Mesodermal cell (in vitro differentiated cells): ENCODE measurements at regions not wholly inside any gene's neighbourhood (a gene's known extent, or its start where the extent isn't known, plus 50 kb on each side); places are given as distances from the start of the nearest gene placed in this dataset.

ENCODE experiments used
- H3K27ac ChIP-seq: 2 replicates; pipeline ENCODE4 v1.7.0; 2013; ENCODE audit warnings: mild to moderate bottlenecking, low read depth, low read length, moderate library complexity; ENCODE audit not compliant: severe bottlenecking
- H3K36me3 ChIP-seq: 2 replicates; pipeline ENCODE4 v1.7.1; 2013; ENCODE audit warnings: mild to moderate bottlenecking, low read length, moderate library complexity; ENCODE audit not compliant: control insufficient read depth, insufficient read depth
- H3K4me1 ChIP-seq: one replicate; pipeline ENCODE4 v1.7.1; 2013; ENCODE audit warnings: mild to moderate bottlenecking, low read length; ENCODE audit not compliant: insufficient read depth, control insufficient read depth, poor library complexity, severe bottlenecking
- H3K4me3 ChIP-seq: 2 replicates; pipeline ENCODE4 v1.7.0; 2013; ENCODE audit warnings: low read length, control low read depth, mild to moderate bottlenecking; ENCODE audit not compliant: insufficient read depth, poor library complexity, severe bottlenecking; ENCODE audit errors: extremely low read depth
- H3K9me3 ChIP-seq: 2 replicates; pipeline ENCODE4 v1.7.1; 2013; ENCODE audit warnings: mild to moderate bottlenecking, low read length, moderate library complexity; ENCODE audit not compliant: control insufficient read depth
- WGBS, 2 experiments: methylation state at CpG; one replicate each; pipeline ENCODE4 v1.1.5; 2013; ENCODE audit warnings: missing lambda C conversion rate in 2 of 2; ENCODE audit not compliant: insufficient coverage in 2 of 2; 5-methylcytosine and 5-hydroxymethylcytosine counted together

DNA sequence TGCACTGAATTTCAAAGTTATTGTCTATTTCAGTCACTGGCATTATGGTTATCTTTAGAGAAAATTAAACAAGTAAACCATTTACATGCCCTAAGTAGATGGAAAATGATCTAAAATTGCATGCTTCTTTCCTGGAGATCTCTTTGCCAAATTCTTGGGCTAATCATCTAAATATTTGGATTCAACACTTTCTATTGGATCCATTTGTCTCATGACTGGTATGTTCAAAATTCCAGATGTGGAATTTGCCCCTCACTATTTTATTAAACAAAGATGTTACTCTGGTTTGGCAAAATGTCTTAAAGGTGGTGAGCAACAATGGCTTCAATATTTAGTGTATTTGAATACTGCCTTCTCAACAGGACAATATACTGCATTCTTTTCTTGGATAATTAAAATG, 147.5 kb upstream of the CASK start:
- H3K4me3 ChIP-seq = no peak overlapping the region
- no peak overlapping the region for H3K27ac ChIP-seq
- H3K9me3 ChIP-seq = no peaks in the 10 kb centered on the region
- H3K4me1 ChIP-seq = no peaks in the 10 kb centered on the region
- H3K36me3 ChIP-seq = no peaks in the 10 kb centered on the region

DNA sequence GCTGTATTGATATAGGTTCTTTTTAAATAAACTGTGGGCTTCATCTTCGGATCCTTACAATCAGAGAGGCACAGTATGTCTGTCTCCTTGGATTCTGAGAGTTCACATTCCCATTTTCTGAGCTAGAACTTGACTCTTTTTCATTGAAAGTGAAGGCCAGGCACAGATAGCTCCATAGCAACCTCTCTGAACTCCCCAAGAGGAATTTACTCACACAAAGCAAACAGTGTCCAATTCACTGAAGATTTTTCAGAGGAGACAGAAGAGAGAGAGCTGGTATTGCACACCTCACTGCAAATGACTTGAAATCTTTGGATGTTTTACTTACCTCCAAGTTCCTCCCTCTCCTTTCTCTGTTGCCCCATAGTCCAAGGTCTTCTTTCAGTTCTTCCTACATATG, 130.9 kb upstream of the CASK start:
- Histone ChIP-seq H3K4me1 (no peaks in the 10 kb centered on the region), H3K36me3 (no peaks in the 10 kb centered on the region), H3K27ac (no peak overlapping the region), H3K9me3 (no peaks in the 10 kb centered on the region), H3K4me3 (no peak overlapping the region)
- no CpG with 5 or more reads among the region's 1 CpG for WGBS, 2 experiments

DNA sequence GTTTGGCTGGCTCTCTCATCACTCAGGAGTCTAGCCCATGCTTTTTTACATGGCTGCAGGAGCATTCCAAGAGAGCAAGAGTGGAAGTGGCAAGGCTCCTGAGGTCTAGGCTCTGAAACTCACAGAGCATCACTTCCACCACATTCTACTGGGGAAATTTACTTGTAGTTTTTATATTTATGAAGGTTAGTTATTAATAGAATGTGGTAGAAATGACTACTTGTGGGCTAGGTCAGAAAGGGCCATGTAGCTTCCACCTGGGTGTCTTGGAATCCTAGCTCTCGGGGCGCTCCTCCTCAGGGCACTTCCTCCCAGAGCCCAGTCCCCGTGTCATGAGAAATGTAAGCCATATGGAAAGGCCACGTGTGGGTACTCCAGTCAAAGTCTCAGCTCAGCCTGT, 127.0 kb upstream of the CASK start:
- WGBS, 2 experiments = 100% methylated on average over 1 of the region's 4 CpGs
- Histone ChIP-seq H3K9me3 (no peaks in the 10 kb centered on the region), H3K4me3 (no peak overlapping the region), H3K4me1 (no peaks in the 10 kb centered on the region), H3K27ac (no peak overlapping the region), H3K36me3 (no peaks in the 10 kb centered on the region)

DNA sequence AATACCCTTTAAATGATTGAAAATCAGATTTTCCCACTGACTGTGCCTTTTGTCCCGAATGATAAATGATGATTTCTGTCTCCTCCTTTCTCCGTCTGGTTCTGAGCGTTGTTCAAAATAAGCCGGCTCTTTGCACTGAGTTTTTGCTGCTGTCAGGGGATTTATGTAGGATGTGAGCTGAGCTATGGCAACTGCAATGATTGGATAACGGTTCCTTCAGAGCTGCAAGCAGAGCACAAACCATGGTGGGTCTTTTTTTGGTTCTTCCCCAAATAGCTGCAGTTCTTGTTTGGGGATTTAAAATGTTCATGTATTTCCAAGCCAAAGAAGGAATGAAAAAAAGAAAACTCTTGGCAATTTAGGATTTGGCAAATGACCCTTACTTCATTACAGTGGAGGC, 124.5 kb upstream of the CASK start:
- WGBS, 2 experiments = 100% methylated on average over 1 of the region's 5 CpGs; no CpG with 5 or more reads in 1 of the 2 experiments
- no peaks in the 10 kb centered on the region for H3K36me3 ChIP-seq
- no peaks in the 10 kb centered on the region for H3K9me3 ChIP-seq
- no peak overlapping the region for H3K4me3 ChIP-seq
- no peaks in the 10 kb centered on the region for H3K4me1 ChIP-seq
- H3K27ac ChIP-seq = no peak overlapping the region

DNA sequence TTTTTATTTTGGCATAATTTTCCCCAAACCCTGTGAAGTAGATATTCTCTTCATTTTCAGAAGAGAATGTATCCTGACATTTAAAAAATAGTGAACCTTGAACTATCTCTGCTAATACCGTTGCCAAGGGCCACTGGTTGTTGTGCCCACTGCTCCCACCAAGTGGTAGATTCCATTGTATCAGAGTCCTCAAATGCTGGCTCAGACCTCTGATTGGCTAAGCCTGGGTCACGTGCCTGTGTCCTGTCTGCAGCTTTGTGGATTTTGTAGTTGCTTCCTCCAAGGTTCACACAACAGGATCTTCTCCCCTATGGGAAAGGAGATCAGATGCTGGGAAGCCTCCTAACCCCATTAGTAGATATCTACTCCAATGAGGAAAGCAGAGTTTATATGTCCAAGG, 104.8 kb upstream of the CASK start:
- H3K4me1 ChIP-seq = no peaks in the 10 kb centered on the region
- WGBS, 2 experiments = 86% methylated on average over 1 of the region's 2 CpGs; no CpG with 5 or more reads in 1 of the 2 experiments
- no peak overlapping the region for H3K27ac ChIP-seq
- H3K9me3 ChIP-seq = no peaks in the 10 kb centered on the region
- no peaks in the 10 kb centered on the region for H3K36me3 ChIP-seq
- no peak overlapping the region for H3K4me3 ChIP-seq

DNA sequence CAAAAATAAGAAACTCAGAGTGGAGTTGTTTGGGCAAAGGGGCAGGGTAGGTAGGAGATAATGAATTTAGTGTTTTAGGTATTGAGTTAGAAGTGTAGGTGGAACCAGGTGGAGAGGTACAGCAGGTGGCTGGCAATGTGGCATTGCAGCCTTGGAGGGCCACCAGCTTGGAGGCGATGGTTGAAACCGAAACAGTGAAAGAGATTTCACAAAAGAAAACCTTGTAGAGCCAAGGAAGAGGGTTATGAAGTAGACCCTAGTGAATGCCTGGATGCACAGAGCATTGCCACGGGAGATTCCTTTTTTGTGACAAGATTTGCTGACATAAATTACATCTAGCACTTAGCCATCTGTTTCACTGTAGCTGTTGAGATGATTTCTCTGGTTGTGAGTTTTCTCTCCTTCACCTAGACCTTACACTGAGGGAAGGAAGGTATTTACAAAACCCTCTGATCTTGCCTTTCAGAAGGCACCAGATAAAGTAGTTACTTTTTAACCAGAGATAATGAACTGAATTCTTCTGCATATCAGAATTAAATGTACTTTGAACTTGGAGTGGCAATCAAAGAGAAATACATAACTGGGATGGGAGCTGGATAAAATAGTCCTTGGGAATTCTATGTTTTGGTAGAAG, 104.1 kb upstream of the CASK start:
- no peak overlapping the region for H3K4me3 ChIP-seq
- H3K36me3 ChIP-seq = no peaks in the 10 kb centered on the region
- H3K9me3 ChIP-seq = no peaks in the 10 kb centered on the region
- H3K4me1 ChIP-seq = no peaks in the 10 kb centered on the region
- H3K27ac ChIP-seq = no peak overlapping the region
- WGBS, 2 experiments = 80 to 85% methylated on average over 1 to 2 of the region's 3 CpGs

DNA sequence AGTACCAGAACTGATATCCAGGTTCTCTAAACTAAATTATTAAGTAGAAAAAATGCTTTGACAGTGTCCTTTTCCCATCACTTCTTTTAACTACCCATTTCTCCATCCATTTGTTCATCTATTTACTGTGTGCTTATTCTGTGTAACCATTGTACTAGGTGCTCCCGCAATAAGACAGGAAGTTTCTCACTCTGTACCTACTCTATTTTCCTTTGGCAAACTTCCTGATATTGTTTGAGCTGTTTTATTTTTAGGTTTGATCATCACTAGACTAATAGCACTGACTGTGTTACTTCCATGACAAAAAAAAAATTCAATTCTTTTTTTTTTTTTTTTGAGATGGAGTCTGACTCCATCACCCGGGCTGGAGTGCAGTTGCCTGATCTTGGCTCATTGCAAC, 102.5 kb upstream of the CASK start:
- H3K9me3 ChIP-seq = no peaks in the 10 kb centered on the region
- no peaks in the 10 kb centered on the region for H3K4me1 ChIP-seq
- H3K4me3 ChIP-seq = no peak overlapping the region
- no peaks in the 10 kb centered on the region for H3K36me3 ChIP-seq
- WGBS, 2 experiments = no CpG with 5 or more reads among the region's 2 CpGs
- H3K27ac ChIP-seq = no peak overlapping the region

DNA sequence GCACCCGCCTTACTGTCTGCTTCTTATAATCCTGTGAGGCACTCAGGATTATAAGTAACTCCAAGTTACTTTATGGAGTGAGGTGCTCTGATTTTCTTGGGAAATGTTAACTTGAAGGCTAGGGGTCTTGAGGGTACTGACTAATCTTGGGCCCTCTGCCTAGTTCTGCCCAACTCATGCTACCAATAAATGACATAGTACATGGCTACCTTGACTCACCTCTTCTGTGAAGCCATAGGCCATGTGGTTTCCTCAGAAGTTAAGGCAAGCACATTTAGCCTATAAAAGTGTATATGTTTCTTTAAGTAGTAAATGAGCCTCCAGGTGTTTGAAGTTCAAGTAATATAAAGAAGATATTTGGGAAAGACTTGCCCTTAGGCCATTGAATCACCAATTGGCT, 99.8 kb upstream of the CASK start:
- no CpG with 5 or more reads among the region's 1 CpG for WGBS, 2 experiments
- Histone ChIP-seq H3K27ac (no peak overlapping the region), H3K9me3 (no peaks in the 10 kb centered on the region), H3K4me3 (no peak overlapping the region), H3K4me1 (no peaks in the 10 kb centered on the region), H3K36me3 (no peaks in the 10 kb centered on the region)

DNA sequence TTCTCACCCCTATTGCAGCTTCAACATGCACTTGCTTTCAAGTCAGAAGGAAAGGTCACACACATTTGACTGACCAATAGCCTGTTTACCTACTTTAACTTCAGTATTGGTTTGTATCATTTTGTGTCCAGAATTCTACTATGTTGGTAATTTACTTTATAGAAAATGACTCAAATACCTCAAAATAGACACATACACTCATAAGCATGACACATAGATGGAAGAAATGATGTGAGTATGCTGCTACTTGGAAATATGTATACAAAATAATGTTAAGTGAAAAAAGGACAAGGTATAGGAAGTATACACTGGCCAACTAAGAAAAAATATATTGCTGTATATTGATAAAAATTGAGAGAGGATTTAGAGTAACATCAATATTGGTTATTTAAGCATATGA, 98.8 kb upstream of the CASK start:
- Histone ChIP-seq H3K36me3 (no peaks in the 10 kb centered on the region), H3K27ac (no peak overlapping the region), H3K4me1 (no peaks in the 10 kb centered on the region), H3K4me3 (no peak overlapping the region), H3K9me3 (no peaks in the 10 kb centered on the region)

DNA sequence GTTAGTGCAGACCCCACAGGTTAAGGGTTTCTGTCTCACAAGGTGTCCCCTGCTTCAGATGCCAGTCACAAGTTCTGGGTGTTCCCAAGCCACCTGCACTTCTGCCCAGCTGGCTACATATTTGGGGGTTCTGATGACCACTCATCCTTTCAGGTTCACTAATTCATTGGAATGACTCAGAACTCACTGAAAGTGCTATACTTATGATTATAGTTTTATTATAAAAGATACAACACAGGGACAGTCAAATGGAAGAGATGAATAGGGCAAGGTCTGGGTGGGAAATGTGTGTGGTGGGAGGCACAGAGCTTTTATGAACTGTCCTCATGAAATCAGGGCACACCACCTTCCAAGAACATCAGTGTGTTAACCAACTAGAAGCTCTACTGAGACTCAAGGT, 97.7 kb upstream of the CASK start:
- Histone ChIP-seq H3K27ac (no peak overlapping the region), H3K9me3 (no peaks in the 10 kb centered on the region), H3K4me3 (no peak overlapping the region), H3K4me1 (no peaks in the 10 kb centered on the region), H3K36me3 (no peaks in the 10 kb centered on the region)

DNA sequence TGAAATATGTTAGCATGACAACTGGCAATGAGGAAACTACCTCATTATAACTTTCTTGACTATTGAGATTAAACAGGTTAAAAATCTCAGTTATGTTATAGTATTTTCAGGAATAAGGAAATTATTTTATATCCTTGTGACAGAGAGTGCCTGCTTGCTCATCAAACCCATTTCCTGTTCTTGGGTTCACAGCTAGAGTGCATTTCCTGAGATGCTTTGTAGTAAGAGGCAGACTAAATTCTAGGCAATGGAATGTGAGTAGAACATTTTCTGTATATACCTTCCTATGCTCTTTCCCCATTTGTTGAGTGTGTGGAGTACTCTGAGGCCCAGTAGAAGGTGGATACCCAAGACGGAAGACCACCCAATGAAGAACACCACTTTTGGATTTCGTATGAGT, 96.9 kb upstream of the CASK start:
- H3K4me1 ChIP-seq = no peaks in the 10 kb centered on the region
- no peaks in the 10 kb centered on the region for H3K36me3 ChIP-seq
- no peaks in the 10 kb centered on the region for H3K9me3 ChIP-seq
- no peak overlapping the region for H3K27ac ChIP-seq
- no peak overlapping the region for H3K4me3 ChIP-seq
- WGBS, 2 experiments = 100% methylated on average over 1 of the region's 2 CpGs; no CpG with 5 or more reads in 1 of the 2 experiments

DNA sequence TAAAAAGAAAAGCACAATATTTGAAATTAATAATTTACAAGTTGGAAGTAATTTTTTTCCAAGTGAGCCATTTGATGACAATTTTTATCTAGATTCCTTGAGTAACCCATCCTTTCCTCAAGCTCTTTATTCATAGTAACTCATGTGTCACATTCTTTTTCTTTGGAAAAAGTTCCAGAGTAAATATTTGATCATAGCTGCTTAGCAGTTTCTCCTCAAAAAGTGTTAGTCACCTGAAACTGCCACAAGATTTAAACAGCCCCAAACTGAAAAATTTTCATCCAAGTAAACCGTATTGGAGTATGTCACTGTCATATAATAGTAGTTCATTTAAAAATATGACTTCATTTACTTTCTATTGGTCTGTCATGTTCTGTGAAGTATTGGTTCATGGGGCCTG, 94.6 kb upstream of the CASK start:
- Histone ChIP-seq H3K36me3 (no peaks in the 10 kb centered on the region), H3K27ac (no peak overlapping the region), H3K9me3 (no peaks in the 10 kb centered on the region), H3K4me3 (no peak overlapping the region), H3K4me1 (no peaks in the 10 kb centered on the region)
- WGBS, 2 experiments = no CpG with 5 or more reads among the region's 1 CpG
